ENCODE measurements at regions not wholly inside any gene's neighbourhood (a gene's known extent, or its start where the extent isn't known, plus 50 kb on each side); places are given as distances from the start of the nearest gene placed in this dataset.

GRCh38 chr15:99440551-99441443 lies 125.0 kb upstream of the MEF2A start:
- TF ChIP-seq POLR2AphosphoS5 (IDR thresholded peaks at IDR 0.05; ENCODE audit: insufficient read depth in 1 of 2, low read depth in 1 of 2) (no peak), POLR2A (IDR thresholded peaks at IDR 0.05) (no peak), CTCF (IDR thresholded peaks at IDR 0.05) (no peak)
- Histone ChIP-seq H3K27me3 (no peaks in the 10 kb centered on the region), H3K4me3 (no peak overlapping the region), H3K9me3 (no peaks in the 10 kb centered on the region), H3K4me1 (peaks cover 58% of the 10 kb centered on the region), H3K36me3 (no peaks in the 10 kb centered on the region), H3K27ac (peak overlapping the region; percentile 80)
- DNase-seq (ENCODE audit: extremely low spot score in 2 of 2) = no peak
- intact Hi-C loops (cut with DNase I) = no loop called here

- DNase-seq (ENCODE audit: extremely low spot score in 2 of 2) = no peak
- no peaks in the 10 kb centered on the region for H3K36me3 ChIP-seq
- no peak for TF ChIP-seq POLR2AphosphoS5 (IDR thresholded peaks at IDR 0.05; ENCODE audit: insufficient read depth in 1 of 2, low read depth in 1 of 2)
- TF ChIP-seq POLR2A (IDR thresholded peaks at IDR 0.05) = no peak
- no peak for TF ChIP-seq CTCF (IDR thresholded peaks at IDR 0.05)
- peak overlapping the region; percentile 80 for H3K27ac ChIP-seq
- H3K9me3 ChIP-seq = no peaks in the 10 kb centered on the region
- H3K4me1 ChIP-seq = peaks cover 52% of the 10 kb centered on the region
- H3K27me3 ChIP-seq = no peaks in the 10 kb centered on the region
- intact Hi-C loops (cut with DNase I) = no loop called here
- H3K4me3 ChIP-seq = no peak overlapping the region
These were observed 124.4 kb upstream of the MEF2A start for GRCh38 chr15:99441444-99441800.

GRCh38 chr15:99441871-99442251 lies 123.9 kb upstream of the MEF2A start:
- TF ChIP-seq POLR2A (IDR thresholded peaks at IDR 0.05) (no peak), POLR2AphosphoS5 (IDR thresholded peaks at IDR 0.05; ENCODE audit: insufficient read depth in 1 of 2, low read depth in 1 of 2) (no peak), CTCF (IDR thresholded peaks at IDR 0.05) (no peak)
- H3K27me3 ChIP-seq = no peaks in the 10 kb centered on the region
- no peaks in the 10 kb centered on the region for H3K9me3 ChIP-seq
- H3K4me3 ChIP-seq = no peak overlapping the region
- no peaks in the 10 kb centered on the region for H3K36me3 ChIP-seq
- intact Hi-C loops (cut with DNase I) = no loop called here
- H3K4me1 ChIP-seq = peaks cover 49% of the 10 kb centered on the region
- H3K27ac ChIP-seq = peak overlapping the region; percentile 80
- DNase-seq (ENCODE audit: extremely low spot score in 2 of 2) = no peak

- Histone ChIP-seq H3K4me1 (peaks cover 45% of the 10 kb centered on the region), H3K27me3 (no peaks in the 10 kb centered on the region), H3K4me3 (no peak overlapping the region), H3K9me3 (no peaks in the 10 kb centered on the region), H3K36me3 (no peaks in the 10 kb centered on the region), H3K27ac (peak overlapping the region; percentile 80)
- intact Hi-C loops (cut with DNase I) = no loop called here
- TF ChIP-seq POLR2A (IDR thresholded peaks at IDR 0.05) = no peak
- TF ChIP-seq POLR2AphosphoS5 (IDR thresholded peaks at IDR 0.05; ENCODE audit: insufficient read depth in 1 of 2, low read depth in 1 of 2) = peak; percentile 64 to 83
- DNase-seq (ENCODE audit: extremely low spot score in 2 of 2) = no peak
These were observed 123.4 kb upstream of the MEF2A start for GRCh38 chr15:99442252-99442897.

GRCh38 chr15:99443056-99443756 lies 122.6 kb upstream of the MEF2A start:
- no peak overlapping the region for H3K4me3 ChIP-seq
- H3K9me3 ChIP-seq = no peaks in the 10 kb centered on the region
- peak overlapping the region; percentile 80 for H3K27ac ChIP-seq
- DNase-seq (ENCODE audit: extremely low spot score in 2 of 2) = no peak
- H3K27me3 ChIP-seq = no peaks in the 10 kb centered on the region
- TF ChIP-seq POLR2AphosphoS5 (IDR thresholded peaks at IDR 0.05; ENCODE audit: insufficient read depth in 1 of 2, low read depth in 1 of 2) = no peak
- TF ChIP-seq POLR2A (IDR thresholded peaks at IDR 0.05) = no peak
- TF ChIP-seq CTCF (IDR thresholded peaks at IDR 0.05) = no peak
- H3K4me1 ChIP-seq = peaks cover 38% of the 10 kb centered on the region
- no peaks in the 10 kb centered on the region for H3K36me3 ChIP-seq
- intact Hi-C loops (cut with DNase I) = no loop called here
